ENCODE measurements at regions not wholly inside any gene's neighbourhood (a gene's known extent, or its start where the extent isn't known, plus 50 kb on each side); places are given as distances from the start of the nearest gene placed in this dataset.
"Not testable (repeated sequence)": the region's sequence is repeated elsewhere in the genome, so short reads cannot be mapped to it uniquely, and the experiment has no call there.

- DNase-seq = no peak
Observed at GRCh38 chr12:83261998-83262397, 575.3 kb downstream of the TMTC2 start.

DNA sequence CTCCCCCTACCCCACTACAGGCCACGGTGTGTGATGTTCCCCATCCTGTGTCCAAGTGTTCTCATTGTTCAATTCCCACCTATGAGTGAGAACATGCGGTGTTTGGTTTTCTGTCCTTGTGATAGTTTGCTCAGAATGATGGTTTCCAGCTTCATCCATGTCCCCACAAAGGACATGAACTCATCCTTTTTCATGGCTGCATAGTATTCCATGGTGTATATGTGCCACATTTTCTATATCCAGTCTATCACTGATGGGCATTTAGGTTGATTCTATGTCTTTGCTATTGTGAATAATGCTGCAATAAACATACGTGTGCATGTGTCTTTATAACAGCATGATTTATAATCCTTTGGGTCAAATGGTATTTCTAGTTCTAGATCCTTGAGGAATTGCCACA lies 573.4 kb downstream of the TMTC2 start:
- not testable (repeated sequence) for DNase-seq

DNA sequence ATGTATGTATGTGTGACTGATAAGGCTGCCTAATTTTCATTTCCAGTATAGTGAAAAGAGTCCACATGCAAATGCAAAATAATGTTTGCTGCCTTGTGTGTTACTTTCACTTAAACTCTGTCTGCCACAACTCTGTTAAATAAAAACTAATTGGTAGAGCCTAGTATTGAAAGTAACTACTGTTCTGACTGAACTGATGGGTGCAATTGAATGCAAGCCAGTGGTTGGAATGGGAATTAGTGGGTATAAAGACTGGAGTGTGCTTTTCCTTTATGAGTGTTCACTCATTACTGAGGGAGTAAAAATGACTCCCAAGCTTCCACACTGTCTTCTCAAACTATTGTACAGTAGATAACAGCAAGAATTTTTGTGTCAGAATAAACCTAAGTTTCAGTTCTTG lies 571.0 kb downstream of the TMTC2 start:
- no peak for DNase-seq

DNA sequence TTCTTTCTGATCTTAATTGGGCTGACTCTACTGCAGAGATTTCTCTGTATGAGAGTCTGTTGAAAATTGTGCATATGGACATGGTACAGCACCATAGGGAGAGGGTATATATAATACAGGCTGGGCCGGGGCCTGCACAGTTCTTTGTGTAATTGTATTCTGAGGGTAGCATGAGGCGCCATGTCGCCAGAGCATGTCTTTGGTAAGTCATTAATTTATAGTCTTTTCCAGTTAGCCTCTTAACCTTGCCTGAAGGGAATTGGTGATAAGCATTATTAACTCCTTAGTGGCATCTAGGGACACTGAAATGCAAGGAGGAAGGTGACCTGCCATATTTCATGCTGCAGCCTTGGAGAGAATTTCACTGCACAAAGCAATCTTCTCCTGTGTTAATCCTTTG lies 569.9 kb downstream of the TMTC2 start:
- DNase-seq = no peak

DNA sequence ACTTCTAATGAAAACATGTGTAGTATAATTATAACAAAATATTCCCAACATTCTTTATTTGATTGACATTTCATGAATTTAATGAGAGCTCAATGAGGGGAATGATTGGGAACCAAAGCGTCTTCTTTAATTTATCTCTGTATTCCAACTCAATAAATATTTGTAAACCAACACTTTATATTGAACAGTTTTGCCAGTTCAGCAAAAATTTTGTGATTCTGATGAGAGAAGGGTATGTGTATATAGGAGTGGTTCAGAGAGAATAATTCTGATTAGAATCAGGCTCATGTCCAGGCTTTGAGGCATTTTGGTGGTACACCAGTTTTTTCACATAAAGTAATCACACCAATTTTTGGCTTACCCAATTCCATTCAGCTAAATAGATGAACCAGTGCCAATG lies 564.2 kb downstream of the TMTC2 start:
- DNase-seq = no peak

DNA sequence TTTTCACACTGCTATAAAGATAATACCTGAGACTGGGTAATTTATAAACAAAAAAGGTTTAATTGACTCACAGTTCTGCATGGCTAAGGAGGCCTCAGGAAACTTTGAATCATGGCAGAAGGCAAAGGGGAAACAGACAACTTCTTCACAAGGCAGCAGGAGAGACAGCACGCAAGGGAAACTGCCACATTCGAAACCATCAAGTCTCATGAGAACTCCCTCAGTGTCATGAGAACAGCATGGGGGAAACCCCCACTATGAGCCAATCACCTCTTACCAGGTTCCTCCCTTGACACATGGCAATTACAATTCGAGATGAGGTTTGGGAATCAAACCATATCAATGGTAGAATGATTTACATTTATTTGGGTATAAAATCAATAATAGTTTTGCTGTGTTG lies 558.5 kb downstream of the TMTC2 start:
- DNase-seq = peak in 1 of 2 donors; percentile 1

DNA sequence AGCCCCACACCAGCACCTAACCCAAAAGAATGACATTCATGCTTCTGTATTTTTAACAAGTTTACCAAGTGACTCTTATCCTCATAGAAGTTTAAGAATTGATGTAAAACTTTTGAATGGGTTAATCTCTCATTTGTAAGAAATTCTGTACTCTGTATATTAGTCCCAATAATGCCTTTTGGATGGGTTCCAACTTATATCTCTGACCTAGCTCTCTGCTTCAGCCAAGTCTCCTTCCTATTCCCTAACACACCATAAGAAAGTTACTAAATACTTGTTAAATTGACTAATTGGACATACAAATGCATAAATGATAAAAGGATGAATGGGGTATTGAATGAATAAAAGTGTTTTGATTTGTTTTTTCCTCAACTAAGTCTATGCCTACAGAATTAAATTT lies 557.3 kb downstream of the TMTC2 start:
- no peak for DNase-seq

GRCh38 chr12:83233987-83234386 lies 547.3 kb downstream of the TMTC2 start:
- not testable (repeated sequence) for DNase-seq

GRCh38 chr12:83226960-83227359 lies 540.3 kb downstream of the TMTC2 start:
- DNase-seq = not testable (repeated sequence)

- DNase-seq = no peak
Observed at GRCh38 chr12:83225806-83226205, 539.1 kb downstream of the TMTC2 start.

DNA sequence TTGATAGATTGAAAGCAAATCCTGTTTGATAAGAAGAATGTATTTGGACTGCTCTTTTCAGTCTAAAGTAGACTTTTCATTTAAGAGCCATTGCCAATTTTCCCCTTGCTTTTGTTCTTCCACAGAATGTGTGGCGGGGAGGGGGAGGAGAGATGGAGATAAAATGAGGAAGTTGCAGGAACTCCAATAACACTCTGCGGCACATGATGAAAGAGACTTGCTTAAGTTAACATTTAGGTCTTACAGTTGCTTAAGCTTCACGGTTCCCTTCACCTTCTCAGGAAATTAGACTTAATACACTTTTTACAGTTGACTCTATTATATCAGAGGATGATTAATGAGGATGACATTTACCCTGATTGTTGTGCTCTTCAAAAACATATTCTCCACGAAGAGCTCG lies 537.3 kb downstream of the TMTC2 start:
- DNase-seq = peak; percentile 12 to 20

GRCh38 chr12:83220774-83221173 lies 534.1 kb downstream of the TMTC2 start:
- DNase-seq = no peak

DNA sequence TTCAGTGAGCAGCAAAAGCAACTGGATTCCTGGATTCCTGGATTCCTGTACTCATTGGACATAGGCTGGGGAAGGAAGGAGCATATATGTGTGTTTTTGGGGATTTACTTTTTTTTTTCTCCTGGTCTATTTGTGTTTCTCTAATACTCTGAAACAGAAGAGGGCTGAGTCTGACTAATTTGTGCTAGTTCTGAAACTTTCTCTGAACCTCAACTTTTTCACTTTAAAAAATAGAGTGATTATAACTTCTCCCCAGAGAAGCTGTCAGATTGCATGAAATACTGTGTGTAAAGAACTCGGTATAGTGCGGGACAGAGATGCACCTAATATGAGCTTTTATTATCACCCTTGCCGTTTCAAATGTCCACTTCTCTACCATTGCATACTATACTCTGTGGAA lies 529.5 kb downstream of the TMTC2 start:
- no peak for DNase-seq

- DNase-seq = no peak
Observed at GRCh38 chr12:83214185-83214584, 527.5 kb downstream of the TMTC2 start.

GRCh38 chr12:83210933-83211332 lies 524.2 kb downstream of the TMTC2 start:
- DNase-seq = no peak

GRCh38 chr12:83199069-83199468 lies 512.4 kb downstream of the TMTC2 start:
- no peak for DNase-seq

- no peak for DNase-seq
Observed at GRCh38 chr12:83198291-83199015, 511.7 kb downstream of the TMTC2 start.

DNA sequence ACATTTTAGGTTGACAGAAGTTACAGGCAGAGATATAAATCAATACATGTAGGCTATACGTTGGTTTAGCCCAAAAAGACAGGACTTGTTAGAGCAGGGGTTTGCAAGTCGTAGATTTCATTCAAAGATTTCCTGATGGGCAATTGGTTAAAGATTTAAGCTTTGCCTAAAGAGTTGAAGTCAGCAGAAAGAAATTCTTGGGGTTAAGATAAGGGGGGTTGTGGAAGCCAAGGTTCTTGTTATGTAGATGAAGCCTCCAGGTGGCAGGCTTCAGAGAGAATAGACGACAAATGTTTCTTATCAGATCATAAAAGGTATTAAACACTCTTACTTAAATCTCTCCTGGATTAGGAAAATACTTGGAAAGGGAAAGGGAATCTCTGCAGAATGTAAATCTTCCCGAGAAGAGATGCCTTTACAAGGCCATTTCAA lies 510.8 kb downstream of the TMTC2 start:
- no peak for DNase-seq

DNA sequence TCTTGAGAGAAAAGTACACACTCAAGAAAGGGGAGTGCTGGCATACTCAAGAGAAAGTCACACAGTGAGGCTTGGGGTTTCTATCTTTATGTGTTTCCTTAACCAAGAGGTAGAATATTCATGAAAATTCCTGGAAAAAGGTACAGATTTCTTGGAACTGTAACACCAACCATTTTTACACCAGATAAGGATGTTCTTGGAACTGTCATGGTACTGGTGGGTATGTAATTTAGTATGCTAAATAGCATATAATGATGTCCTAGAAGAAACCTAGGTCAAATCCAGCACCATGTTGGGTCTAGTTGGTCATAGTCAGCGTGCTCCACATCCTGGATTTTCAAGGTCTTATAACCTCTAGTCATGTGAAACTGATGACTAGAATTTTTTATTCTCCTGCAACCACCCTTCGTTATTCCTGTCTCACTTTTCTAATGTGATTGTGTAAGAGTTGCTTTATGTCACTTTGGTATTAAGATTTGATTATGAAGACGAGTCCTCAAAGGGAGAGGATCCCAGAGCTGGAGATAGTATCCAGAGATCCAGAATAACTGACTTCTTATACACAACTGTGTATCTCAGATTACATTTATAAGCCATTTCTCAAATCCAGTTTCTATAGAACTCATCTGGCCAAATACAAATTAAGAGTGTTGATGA lies 510.1 kb downstream of the TMTC2 start:
- DNase-seq = no peak

- no peak for DNase-seq
Observed at GRCh38 chr12:83190631-83191390, 504.1 kb downstream of the TMTC2 start.

DNA sequence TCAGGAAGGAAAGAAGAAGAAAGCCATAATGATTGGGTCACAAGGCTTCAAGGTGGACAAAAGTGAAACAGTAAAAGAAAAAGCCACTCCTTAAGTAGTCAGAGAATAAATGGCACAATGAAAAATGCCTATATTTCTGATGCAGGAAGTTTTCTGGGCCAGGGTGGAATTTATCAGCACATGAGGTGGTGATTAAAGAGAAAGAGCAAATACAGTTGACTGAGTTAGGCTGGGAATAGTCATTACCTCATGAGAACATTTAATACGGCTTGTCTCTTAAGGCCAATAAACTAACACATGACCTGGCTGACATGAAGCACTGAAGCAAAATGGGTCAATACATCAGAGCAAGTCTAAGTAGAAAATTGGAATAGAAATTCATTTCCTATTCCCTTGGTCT lies 499.7 kb downstream of the TMTC2 start:
- no peak for DNase-seq

GRCh38 chr12:83185241-83185640 lies 498.5 kb downstream of the TMTC2 start:
- DNase-seq = peak; percentile 17 to 29
